DMS153 (cell line): ENCODE measurements at regions not wholly inside any gene's neighbourhood (a gene's known extent, or its start where the extent isn't known, plus 50 kb on each side); places are given as distances from the start of the nearest gene placed in this dataset.
"Not testable (repeated sequence)": the region's sequence is repeated elsewhere in the genome, so short reads cannot be mapped to it uniquely, and the experiment has no call there.

Experiments
- DNase-seq: peaks from one replicate; lab custom pipeline; 2025; lab: John Stamatoyannopoulos, UW

DNA sequence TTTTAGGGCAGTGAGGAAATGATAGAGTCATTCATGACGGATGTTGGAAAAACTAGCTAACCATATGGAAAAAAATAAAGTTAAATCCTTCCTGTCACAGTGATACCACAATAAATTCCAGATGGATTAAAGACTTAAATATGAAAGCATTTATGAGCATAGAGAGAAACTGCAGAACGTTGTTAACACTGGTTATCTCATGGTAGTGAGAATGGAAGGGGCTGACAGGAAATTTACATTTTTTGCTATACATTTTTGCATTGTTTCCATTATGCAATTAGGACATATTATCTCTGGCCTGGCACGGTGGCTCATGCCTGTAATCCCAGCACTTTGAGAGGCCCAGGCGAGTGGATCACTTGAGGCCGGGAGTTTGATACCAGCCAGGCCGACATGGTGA is 130.5 kb upstream of the VOPP1 start:
- not testable (repeated sequence) for DNase-seq

- DNase-seq, result not testable (repeated sequence)
Measured at GRCh38 chr7:55699450-55699842, 127.1 kb upstream of the VOPP1 start.

GRCh38 chr7:55698607-55699449 is 126.5 kb upstream of the VOPP1 start:
- peak; percentile 70 for DNase-seq

DNA sequence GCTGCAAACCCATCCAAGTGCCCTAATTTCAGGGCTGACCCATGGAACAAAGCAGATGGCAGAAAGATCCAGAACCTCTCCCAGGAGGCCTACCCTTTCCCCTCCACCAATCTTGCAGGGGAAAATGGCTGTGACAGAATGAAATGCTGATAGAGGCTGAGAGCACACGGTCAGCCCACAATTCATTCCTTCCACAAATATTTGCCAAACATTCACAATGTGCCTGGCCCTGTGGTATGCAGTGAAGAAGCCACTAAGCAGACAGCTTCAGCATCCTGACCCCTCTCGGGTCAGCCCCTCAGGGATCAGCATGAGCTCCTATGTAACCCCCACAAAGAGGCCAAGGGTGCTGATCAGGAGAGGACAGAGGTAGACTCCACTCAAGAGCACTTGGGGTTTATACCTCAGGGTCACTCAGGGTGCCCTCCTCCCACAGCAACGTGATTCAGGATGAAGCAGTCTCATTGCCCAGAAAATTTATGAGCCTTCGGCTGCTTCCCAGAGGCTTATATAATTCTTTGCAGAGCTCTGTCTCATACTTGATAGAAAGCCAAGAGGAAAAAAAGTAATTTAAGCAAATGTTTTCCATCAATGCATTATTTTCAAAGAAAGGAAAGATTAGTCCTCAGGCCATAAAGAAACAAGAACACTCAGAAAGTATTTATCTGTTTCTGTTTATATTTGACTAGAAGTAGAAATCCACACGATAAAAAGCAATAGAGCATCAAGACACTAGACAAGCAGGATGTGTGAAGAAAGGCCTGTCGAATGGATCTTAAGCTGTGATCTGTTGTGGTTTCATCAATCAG is 123.8 kb upstream of the VOPP1 start:
- not testable (repeated sequence) for DNase-seq

- not testable (repeated sequence) for DNase-seq
Measured at GRCh38 chr7:55694484-55694883, 122.2 kb upstream of the VOPP1 start.

DNA sequence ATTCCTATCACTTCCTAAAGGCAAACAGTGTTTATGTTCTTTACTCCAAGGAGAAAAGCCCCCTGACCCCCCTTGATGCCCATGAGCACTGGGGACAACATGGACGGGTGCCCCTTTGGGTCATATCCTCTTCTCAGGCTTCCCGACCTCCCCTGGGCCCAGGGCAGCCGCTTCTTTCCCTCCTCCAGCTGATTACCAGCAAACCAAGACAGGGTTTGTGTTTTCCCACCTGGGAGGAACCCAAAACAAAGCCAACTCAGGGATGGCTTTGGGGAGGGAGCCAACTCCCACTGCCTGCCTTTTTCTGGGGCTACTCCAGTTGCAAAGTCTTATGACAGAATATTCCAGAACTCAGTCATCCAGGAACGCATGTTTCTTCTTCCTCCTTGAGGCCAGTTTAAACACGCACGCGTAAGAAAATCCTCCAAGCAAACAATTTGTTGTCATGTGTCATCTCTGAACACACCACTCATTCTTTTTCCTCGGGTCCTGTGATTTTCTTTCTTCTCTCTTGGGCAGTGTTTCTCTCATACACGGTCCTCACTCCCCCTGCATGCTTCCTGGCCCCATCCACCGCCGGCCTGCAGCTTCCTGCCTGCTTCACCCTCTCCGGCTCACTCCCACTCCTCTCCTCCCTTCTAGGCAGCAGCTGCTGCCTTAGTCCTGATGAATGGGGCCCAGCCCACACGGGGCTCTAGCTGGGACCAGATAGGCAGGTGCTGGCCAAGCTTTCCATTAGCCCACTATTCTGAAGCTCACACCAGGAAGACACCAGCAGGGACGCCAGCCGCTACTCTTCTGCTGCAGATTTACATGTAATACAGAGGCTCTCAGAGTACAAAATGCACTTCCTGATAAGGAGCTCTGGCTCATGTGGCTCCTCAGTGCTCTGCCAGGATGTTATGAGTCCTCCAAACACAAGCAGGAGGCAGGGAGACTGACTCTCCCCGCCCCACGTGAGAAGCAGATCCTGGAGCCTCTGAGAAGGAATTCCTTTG is 116.7 kb upstream of the VOPP1 start:
- DNase-seq, result peak; percentile 64

DNA sequence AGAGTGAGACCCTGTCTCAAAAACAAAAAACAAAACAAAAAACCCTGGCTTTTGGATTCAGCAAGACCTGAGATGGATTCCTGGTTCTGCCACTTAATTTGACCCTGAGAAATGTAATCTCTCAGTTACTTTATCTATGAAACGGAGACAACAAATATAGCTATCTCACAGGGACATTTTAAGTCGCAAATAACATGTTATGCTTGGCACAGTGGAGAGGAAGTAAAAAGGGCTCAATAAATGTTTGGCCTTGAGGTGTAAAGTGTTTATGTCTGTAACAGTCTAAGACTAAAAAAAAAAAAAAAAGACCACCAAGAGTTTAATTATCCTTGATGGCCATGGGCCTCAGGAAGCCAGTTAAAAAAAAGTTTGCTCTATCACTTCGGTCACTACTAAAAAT is 116.0 kb upstream of the VOPP1 start:
- not testable (repeated sequence) for DNase-seq

- DNase-seq, result not testable (repeated sequence)
Measured at GRCh38 chr7:55687252-55687651, 115.0 kb upstream of the VOPP1 start.

- DNase-seq, result not testable (repeated sequence)
Measured at GRCh38 chr7:55686771-55687170, 114.5 kb upstream of the VOPP1 start.

DNA sequence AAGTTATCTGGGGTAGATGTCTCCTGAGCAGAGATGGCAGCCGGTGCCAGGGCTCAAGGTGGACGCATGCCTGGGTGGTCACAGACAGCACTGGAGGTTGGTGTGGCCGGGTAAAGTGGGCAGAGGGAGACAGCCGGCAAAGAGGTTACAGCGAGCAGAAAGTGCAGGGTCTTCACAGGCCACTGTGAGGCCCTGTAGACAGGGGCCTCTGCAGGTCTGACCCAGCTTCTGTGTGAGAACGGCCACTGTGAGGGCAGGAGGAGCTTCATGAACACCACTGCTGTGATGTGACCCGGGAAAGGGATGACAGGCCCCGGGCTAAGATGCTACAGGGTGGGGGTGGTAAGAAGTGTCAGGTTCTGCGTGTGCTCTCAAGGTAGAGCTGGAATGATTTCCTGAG is 111.2 kb upstream of the VOPP1 start:
- not testable (repeated sequence) for DNase-seq

GRCh38 chr7:55675589-55675988 is 103.3 kb upstream of the VOPP1 start:
- not testable (repeated sequence) for DNase-seq

- not testable (repeated sequence) for DNase-seq
Measured at GRCh38 chr7:55673525-55673924, 101.2 kb upstream of the VOPP1 start.

DNA sequence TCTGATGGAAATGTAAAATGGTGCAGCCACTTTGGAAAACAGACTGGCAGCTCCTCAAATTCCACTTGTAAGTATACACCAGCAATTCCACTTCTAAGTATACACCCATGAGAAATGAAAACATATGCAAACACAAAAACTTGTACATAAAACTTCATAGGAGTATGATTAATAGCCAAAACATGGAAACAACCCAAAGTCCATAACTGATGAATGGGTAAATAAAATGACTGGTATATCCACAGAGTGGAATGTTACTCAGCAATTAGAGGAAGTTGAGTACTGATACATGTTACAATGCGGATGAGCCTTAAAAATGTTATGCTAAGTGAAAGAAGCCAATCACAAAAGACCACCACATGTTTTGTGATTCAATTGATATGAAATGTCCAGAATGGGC is 99.8 kb upstream of the VOPP1 start:
- not testable (repeated sequence) for DNase-seq

DNA sequence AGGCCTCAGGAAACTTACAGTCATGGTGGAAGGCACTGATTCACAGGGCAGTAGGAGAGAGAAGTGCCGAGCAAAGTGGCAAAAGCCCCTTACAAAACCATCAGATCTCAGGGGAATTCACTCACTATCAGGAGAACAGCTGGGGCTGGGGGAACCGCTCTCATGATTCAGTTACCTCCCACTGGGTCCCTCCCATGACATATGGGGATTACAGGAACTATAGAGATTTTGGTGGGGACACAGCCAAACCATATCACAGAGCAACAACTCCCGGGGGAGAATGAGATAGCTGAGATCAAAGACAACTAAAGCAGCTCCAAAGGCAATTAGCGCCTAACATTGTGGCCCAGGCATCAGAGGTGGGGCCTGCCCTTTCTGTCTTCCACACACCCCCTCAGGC is 85.4 kb upstream of the VOPP1 start:
- no peak for DNase-seq

DNA sequence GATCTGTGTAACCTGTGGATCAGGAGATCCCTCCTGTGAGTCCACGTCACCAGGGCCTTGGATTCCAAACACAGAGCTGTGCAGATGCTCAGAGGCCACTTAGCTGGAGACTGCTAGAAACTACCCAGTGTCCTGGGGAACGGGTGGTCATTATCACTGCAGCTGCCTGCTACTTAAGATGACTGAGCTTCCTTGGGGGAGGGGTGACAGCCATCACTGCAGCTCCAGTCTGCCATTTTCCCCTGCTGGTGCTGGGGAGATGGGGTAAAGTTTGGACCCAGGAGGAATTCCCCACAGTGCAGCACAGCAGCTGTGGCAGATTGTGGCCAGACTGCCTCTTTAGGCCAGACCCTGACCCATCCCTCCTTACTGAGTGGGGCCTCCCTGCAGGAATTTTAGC is 78.8 kb upstream of the VOPP1 start:
- DNase-seq, result no peak

DNA sequence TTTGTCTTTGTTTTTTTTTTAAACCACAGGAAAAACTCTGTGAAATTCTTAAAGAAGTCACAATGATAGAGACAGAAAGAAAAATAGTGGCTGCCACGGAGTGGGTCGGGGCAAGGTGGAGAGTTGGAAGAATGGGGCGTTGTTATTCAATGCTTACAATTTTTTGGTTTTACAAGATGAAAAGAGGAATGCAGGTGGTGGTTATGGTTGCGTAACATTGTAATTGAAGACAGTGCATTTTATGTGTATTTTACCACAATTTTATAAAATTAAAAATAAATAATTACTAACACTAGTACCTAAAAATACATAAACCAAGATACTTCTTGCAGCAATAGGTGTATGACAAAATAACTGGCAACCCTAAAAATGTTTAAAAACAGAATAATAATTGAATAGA is 76.9 kb upstream of the VOPP1 start:
- no peak for DNase-seq

- no peak for DNase-seq
Measured at GRCh38 chr7:55644567-55644966, 72.3 kb upstream of the VOPP1 start.

DNA sequence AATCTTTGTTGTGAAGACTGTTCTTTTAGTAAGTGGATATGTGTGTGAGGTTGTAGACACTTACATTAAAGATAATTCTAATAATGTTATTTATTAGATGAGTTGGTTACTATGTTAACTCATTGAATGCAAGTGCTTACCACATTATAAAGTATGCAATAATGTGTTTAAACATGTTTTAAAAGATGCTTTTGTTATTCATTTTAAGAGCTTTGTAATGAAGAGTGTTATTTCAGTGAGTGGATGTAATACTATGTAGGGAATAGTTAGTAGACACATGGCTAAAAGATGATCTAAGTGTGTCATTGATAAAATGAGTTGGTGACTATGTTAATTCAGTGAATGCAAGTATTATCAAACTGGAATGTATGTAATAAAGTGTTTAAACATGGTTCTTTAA is 70.0 kb upstream of the VOPP1 start:
- no peak for DNase-seq

DNA sequence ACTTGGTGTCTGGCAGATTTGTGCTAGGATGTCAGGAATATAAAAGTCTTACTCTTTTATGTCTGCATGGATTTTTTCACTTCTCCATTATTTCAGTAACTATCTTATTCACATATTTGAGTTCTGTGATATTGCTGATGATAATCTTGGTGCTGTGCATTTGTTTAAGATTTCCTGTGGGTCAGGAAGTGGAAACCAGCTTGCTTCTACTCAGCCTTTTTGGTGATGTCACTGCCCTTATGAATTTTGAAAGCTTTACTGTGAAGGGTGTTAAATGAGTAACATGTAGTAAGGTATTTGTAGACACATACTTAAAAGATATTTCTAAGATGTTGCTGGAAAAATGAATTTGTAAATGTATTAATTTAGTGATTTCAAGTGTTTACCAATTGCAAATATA is 69.5 kb upstream of the VOPP1 start:
- no peak for DNase-seq

- DNase-seq, result peak; percentile 83
Measured at GRCh38 chr7:55641273-55641691, 69.0 kb upstream of the VOPP1 start.

GRCh38 chr7:55639640-55640039 is 67.3 kb upstream of the VOPP1 start:
- DNase-seq, result no peak
